ENCODE measurements at regions not wholly inside any gene's neighbourhood (a gene's known extent, or its start where the extent isn't known, plus 50 kb on each side); places are given as distances from the start of the nearest gene placed in this dataset.

DNA sequence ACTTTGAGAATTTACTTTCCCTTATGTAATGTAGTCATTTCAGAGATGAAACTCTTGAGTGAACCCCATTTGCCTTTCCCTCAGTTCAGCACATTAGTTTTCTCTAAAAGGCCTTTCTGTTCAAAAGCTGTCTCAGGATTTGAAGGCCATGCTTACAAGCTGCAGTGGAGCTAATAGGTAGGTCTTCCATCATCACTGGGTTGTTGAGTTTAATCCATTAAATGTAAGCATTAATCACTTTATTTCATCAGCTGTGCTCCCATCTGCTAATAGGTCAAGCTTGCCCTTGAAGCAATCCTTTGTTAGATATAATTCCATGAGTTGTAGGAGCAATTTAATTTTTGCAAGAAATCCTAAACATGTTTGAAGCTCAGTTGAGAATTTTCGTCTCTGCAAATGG, 422.2 kb upstream of the ZP4 start:
- H3K9me3 Mint-ChIP-seq = peaks cover 8% of the 10 kb centered on the region
- no peaks in the 10 kb centered on the region for H3K4me1 Mint-ChIP-seq (ENCODE audit: low read depth)
- H3K36me3 Mint-ChIP-seq (ENCODE audit: low read depth) = no peaks in the 10 kb centered on the region
- no peaks in the 10 kb centered on the region for H3K27me3 Mint-ChIP-seq
- intact Hi-C loops (cut with micrococcal nuclease) = no loop called here
- no peak overlapping the region for H3K27ac Mint-ChIP-seq
- no peak overlapping the region for H3K4me3 Mint-ChIP-seq

DNA sequence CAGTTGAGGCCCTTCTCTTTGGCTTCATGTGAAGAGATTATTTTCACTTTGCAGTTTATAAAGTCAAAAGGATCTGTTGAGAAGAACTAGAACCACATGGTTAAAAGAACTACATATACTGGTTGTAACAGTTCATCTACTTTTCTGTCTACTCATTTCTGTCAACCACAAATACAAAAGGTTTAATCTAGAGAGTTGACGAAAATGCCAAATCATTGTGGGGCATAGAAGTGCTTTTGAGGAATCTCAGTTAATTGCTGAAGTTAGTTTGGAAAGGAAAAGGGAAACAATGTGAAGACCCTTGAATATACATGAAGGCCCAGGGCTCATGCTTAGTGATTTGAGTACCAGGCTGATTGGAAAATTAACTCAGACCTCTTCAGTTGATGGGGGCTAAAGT, 415.7 kb upstream of the ZP4 start:
- Mint-ChIP-seq H3K27ac (no peak overlapping the region), H3K9me3 (no peaks in the 10 kb centered on the region), H3K36me3 (ENCODE audit: low read depth) (no peaks in the 10 kb centered on the region), H3K4me1 (ENCODE audit: low read depth) (no peaks in the 10 kb centered on the region), H3K4me3 (no peak overlapping the region), H3K27me3 (no peaks in the 10 kb centered on the region)
- intact Hi-C loops (cut with micrococcal nuclease) = no loop called here

GRCh38 chr1:238302646-238303045, 411.9 kb upstream of the ZP4 start:
- no peaks in the 10 kb centered on the region for H3K36me3 Mint-ChIP-seq (ENCODE audit: low read depth)
- intact Hi-C loops (cut with micrococcal nuclease) = no loop called here
- H3K4me1 Mint-ChIP-seq (ENCODE audit: low read depth) = no peaks in the 10 kb centered on the region
- H3K4me3 Mint-ChIP-seq = no peak overlapping the region
- no peak overlapping the region for H3K27ac Mint-ChIP-seq
- peaks cover 10% of the 10 kb centered on the region for H3K9me3 Mint-ChIP-seq
- no peaks in the 10 kb centered on the region for H3K27me3 Mint-ChIP-seq

- Mint-ChIP-seq H3K27me3 (no peaks in the 10 kb centered on the region), H3K27ac (no peak overlapping the region), H3K36me3 (ENCODE audit: low read depth) (no peaks in the 10 kb centered on the region), H3K4me3 (no peak overlapping the region), H3K9me3 (peaks cover 54% of the 10 kb centered on the region), H3K4me1 (ENCODE audit: low read depth) (no peaks in the 10 kb centered on the region)
- intact Hi-C loops (cut with micrococcal nuclease) = no loop called here
Measured at GRCh38 chr1:238296371-238296770, 405.6 kb upstream of the ZP4 start.

DNA sequence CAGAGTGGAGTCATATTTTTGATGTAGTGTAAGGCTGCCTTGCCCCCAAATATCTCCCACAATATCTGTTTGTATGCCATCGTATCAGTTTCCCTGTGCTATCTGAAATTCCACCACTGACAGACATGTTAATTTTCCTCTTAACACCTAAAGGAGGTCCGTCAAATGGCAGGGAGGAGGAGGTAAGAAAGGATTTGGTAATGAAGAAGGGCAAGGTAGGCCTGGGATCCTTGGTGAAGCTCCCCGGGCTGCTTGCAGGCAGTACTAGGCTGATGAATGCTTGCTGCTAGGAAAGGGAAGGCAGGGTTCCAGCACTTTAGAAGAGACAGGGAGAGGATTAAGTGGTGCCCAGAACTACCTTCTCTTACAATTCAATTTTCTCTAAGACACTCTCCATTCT, 402.4 kb upstream of the ZP4 start:
- H3K36me3 Mint-ChIP-seq (ENCODE audit: low read depth) = no peaks in the 10 kb centered on the region
- H3K27me3 Mint-ChIP-seq = no peaks in the 10 kb centered on the region
- peaks cover 59% of the 10 kb centered on the region for H3K9me3 Mint-ChIP-seq
- H3K4me1 Mint-ChIP-seq (ENCODE audit: low read depth) = no peaks in the 10 kb centered on the region
- intact Hi-C loops (cut with micrococcal nuclease) = no loop called here
- no peak overlapping the region for H3K4me3 Mint-ChIP-seq
- no peak overlapping the region for H3K27ac Mint-ChIP-seq

DNA sequence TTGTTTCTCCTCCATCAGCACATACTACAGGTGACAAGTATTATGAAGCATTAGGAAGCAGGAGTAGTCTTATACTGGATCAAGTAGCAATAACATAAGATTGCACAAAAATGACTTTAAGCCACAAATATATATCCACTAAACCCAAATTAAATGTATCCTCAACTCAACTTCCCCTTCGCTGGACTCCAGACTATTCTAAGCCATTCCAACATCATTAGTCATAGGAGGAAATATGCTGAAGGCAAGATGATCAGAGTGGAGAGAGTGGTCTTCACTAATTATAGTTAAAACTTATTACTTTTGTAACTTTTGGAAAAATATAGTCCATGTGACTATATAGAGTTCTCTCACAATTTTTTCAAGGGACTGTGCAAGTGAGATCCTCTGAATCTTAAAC, 390.7 kb upstream of the ZP4 start:
- intact Hi-C loops (cut with micrococcal nuclease) = no loop called here
- H3K4me1 Mint-ChIP-seq (ENCODE audit: low read depth) = no peaks in the 10 kb centered on the region
- no peaks in the 10 kb centered on the region for H3K36me3 Mint-ChIP-seq (ENCODE audit: low read depth)
- no peak overlapping the region for H3K4me3 Mint-ChIP-seq
- H3K27me3 Mint-ChIP-seq = no peaks in the 10 kb centered on the region
- peaks cover 22% of the 10 kb centered on the region for H3K9me3 Mint-ChIP-seq
- no peak overlapping the region for H3K27ac Mint-ChIP-seq

DNA sequence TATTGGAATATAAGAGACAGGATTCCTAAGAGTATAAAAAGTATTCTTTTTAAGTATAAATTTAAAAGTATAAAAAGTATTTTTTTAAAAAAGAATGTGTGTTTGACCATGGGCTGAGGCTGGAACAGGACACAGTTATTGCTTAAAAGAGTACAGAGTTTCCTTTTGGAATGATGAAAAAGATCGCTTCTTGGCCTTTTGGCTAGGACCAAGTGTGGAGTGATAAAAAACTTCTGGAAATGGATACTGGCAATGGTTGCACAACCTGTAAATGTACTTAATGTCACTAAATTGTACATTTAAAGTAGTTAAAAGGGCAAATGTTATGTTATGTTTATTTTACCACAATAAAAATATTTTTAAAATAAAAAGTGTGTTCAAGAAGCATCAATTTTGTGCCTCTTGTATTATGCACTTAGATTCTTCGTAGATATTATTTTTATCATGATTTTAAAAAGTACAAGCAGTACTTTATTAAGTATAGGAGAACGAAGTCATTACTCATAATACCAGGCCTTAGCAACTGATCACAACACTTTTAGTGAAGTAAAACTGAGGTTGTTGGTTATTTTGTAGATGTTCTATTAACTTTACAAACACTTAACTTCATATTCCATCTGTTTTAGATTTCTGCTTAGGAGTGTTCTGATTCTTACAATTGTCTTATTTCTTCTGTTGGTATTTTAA, 389.1 kb upstream of the ZP4 start:
- Mint-ChIP-seq H3K27me3 (no peaks in the 10 kb centered on the region), H3K4me1 (ENCODE audit: low read depth) (no peaks in the 10 kb centered on the region), H3K9me3 (peaks cover 38% of the 10 kb centered on the region), H3K36me3 (ENCODE audit: low read depth) (no peaks in the 10 kb centered on the region), H3K27ac (no peak overlapping the region), H3K4me3 (no peak overlapping the region)
- intact Hi-C loops (cut with micrococcal nuclease) = no loop called here

DNA sequence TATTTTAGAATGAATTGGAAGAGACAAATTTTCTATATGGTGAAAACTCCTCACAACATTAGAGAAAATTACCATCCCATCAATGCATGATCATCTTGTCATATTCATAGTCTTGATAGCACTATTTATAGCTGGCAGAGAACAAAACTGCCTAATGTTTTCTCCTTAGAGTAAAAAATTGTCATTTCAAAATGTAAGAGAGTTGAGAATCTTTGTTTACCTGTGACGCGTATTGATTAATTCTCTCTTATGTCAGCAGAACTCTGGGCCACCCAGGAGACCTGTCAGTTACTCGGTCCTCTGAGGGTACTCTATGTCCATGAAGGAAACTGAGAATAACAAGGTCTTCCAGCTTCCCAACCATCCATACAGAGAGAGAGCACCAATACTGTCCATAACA, 381.4 kb upstream of the ZP4 start:
- Mint-ChIP-seq H3K27me3 (no peaks in the 10 kb centered on the region), H3K27ac (no peak overlapping the region), H3K9me3 (peaks cover 32% of the 10 kb centered on the region), H3K4me1 (ENCODE audit: low read depth) (no peaks in the 10 kb centered on the region), H3K36me3 (ENCODE audit: low read depth) (no peaks in the 10 kb centered on the region), H3K4me3 (no peak overlapping the region)
- intact Hi-C loops (cut with micrococcal nuclease) = no loop called here

DNA sequence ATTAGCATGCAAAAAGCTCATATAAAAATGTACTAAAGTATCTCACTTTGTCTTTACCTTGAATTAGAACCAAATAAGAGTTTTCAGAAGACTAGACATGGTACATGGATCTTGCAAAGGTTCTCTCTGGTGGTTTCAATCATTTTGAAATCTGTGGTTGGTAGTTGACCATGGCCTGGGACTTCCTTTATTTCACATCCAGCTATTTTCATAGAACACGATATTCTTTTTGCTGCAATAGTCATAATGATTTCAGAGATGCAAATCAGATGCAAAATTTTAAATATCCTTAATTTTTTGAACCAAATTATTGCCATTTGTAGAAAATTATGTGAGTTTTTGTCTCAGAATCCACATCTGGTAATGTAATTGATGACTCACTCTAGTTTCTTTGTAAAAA, 375.1 kb upstream of the ZP4 start:
- H3K4me1 Mint-ChIP-seq (ENCODE audit: low read depth) = peaks cover 15% of the 10 kb centered on the region
- no peak overlapping the region for H3K4me3 Mint-ChIP-seq
- no peak overlapping the region for H3K27ac Mint-ChIP-seq
- H3K27me3 Mint-ChIP-seq = no peaks in the 10 kb centered on the region
- H3K36me3 Mint-ChIP-seq (ENCODE audit: low read depth) = no peaks in the 10 kb centered on the region
- intact Hi-C loops (cut with micrococcal nuclease) = no loop called here
- peaks cover 9% of the 10 kb centered on the region for H3K9me3 Mint-ChIP-seq

GRCh38 chr1:238264951-238265350, 374.2 kb upstream of the ZP4 start:
- H3K4me1 Mint-ChIP-seq (ENCODE audit: low read depth) = peaks cover 15% of the 10 kb centered on the region
- H3K27ac Mint-ChIP-seq = no peak overlapping the region
- H3K36me3 Mint-ChIP-seq (ENCODE audit: low read depth) = no peaks in the 10 kb centered on the region
- H3K9me3 Mint-ChIP-seq = peaks cover 9% of the 10 kb centered on the region
- intact Hi-C loops (cut with micrococcal nuclease) = no loop called here
- H3K27me3 Mint-ChIP-seq = no peaks in the 10 kb centered on the region
- H3K4me3 Mint-ChIP-seq = no peak overlapping the region

GRCh38 chr1:238258510-238258909, 367.8 kb upstream of the ZP4 start:
- H3K4me3 Mint-ChIP-seq = no peak overlapping the region
- no peaks in the 10 kb centered on the region for H3K27me3 Mint-ChIP-seq
- no peaks in the 10 kb centered on the region for H3K9me3 Mint-ChIP-seq
- intact Hi-C loops (cut with micrococcal nuclease) = no loop called here
- no peaks in the 10 kb centered on the region for H3K4me1 Mint-ChIP-seq (ENCODE audit: low read depth)
- H3K27ac Mint-ChIP-seq = no peak overlapping the region
- no peaks in the 10 kb centered on the region for H3K36me3 Mint-ChIP-seq (ENCODE audit: low read depth)

- no peaks in the 10 kb centered on the region for H3K27me3 Mint-ChIP-seq
- intact Hi-C loops (cut with micrococcal nuclease) = no loop called here
- H3K4me1 Mint-ChIP-seq (ENCODE audit: low read depth) = peaks cover 5% of the 10 kb centered on the region
- no peaks in the 10 kb centered on the region for H3K36me3 Mint-ChIP-seq (ENCODE audit: low read depth)
- no peak overlapping the region for H3K27ac Mint-ChIP-seq
- H3K9me3 Mint-ChIP-seq = no peaks in the 10 kb centered on the region
- no peak overlapping the region for H3K4me3 Mint-ChIP-seq
Measured at GRCh38 chr1:238257018-238257621, 366.4 kb upstream of the ZP4 start.

DNA sequence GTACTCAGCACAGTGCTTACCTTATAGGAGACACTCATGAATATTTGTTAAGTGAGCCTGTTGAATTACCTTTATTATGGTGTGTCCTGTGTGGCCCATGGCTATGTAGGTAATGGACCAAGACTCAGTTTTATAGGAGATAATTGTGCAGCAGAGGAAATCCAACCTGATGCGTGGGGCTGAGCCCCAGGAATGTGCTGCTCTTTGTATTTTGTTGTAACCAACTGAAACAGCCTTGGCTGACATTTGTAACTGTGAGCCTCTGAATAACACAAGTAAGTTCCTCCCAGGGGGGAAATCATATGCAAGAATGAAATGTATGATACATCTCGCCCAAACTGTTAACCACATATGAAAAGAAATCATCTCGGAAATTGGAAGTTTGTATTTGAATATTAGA, 364.2 kb upstream of the ZP4 start:
- Mint-ChIP-seq H3K4me3 (no peak overlapping the region), H3K36me3 (ENCODE audit: low read depth) (no peaks in the 10 kb centered on the region), H3K4me1 (ENCODE audit: low read depth) (peaks cover 8% of the 10 kb centered on the region), H3K27me3 (no peaks in the 10 kb centered on the region), H3K9me3 (no peaks in the 10 kb centered on the region), H3K27ac (no peak overlapping the region)
- intact Hi-C loops (cut with micrococcal nuclease) = loop anchor here (5.0 kb wide), 1 partner anchor 1642 kb away; no protein-coding TSS in a partner anchor

GRCh38 chr1:238252033-238252802, 361.5 kb upstream of the ZP4 start:
- H3K36me3 Mint-ChIP-seq (ENCODE audit: low read depth) = no peaks in the 10 kb centered on the region
- H3K4me3 Mint-ChIP-seq = no peak overlapping the region
- peaks cover 15% of the 10 kb centered on the region for H3K4me1 Mint-ChIP-seq (ENCODE audit: low read depth)
- no peak overlapping the region for H3K27ac Mint-ChIP-seq
- no peaks in the 10 kb centered on the region for H3K27me3 Mint-ChIP-seq
- intact Hi-C loops (cut with micrococcal nuclease) = loop anchor here (5.0 kb wide), 1 partner anchor 1645 kb away; no protein-coding TSS in a partner anchor
- no peaks in the 10 kb centered on the region for H3K9me3 Mint-ChIP-seq

Measured in dendritic cell treated with granulocyte-macrophage colony-stimulating factor and Interleukin-4, amounts not matched to agents 40 ng/mL and 50 ng/mL, for 4 days (primary cell).